Kidney capillary endothelial cell (primary cell): ENCODE measurements at regions not wholly inside any gene's neighbourhood (a gene's known extent, or its start where the extent isn't known, plus 50 kb on each side); places are given as distances from the start of the nearest gene placed in this dataset.
"Not testable (repeated sequence)": the region's sequence is repeated elsewhere in the genome, so short reads cannot be mapped to it uniquely, and the experiment has no call there.

Source experiments
- DNase-seq: peaks from one replicate; pipeline ENCODE4 v3.0.0-alpha.2; 2018; ENCODE audit warnings: low spot score

DNA sequence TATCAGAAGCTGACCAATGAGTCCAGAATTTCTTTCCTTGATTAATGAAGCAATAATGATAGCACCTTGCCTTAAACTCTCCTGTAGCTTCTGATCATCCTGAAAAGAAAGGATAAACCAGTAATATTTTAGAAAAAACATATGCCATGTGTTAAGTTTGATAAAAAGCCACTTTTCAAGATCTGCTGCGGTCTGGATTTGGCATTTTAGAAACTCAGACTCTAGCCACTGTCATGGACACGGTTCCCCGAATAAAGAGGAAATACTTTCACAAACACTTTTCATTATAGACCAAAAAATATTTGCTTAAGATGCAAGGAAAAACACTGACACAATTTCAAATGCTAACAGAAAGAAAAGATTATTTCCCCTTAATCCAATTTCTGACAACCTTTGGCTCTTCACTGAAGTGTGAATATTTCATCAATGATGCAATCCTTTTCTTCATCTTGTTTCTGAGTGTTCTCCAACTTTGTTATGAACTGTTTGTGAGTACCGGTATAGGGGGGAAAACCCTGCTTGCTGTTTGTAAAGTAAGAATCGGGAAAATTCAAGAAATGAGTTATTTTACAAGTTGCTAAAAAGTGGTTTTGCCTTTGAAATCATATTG, 329.5 kb downstream of the CRPPA start:
- DNase-seq: no peak

- no peak for DNase-seq
These were observed 331.5 kb downstream of the CRPPA start for GRCh38 chr7:16089801-16090200.

- no peak for DNase-seq
These were observed 332.1 kb downstream of the CRPPA start for GRCh38 chr7:16089191-16089590.

DNA sequence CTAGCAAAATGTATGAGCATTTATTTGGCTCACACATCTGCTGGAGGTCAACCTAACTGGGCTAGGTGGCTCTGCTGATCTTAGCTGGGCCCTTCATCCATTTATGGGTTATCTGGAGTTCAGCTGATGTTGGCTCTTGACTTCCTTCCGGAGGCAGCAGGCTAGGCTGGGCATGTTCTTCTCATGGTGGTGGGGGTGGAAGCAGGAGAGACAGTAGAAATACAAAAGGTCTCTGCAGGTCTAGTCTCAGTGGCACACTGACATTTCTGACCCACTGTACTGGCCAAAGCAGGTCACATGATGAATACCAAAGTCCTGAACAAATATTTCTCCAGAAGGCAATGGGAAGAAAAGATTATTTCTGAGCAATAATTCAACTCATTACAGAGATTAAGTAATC, 334.6 kb downstream of the CRPPA start:
- DNase-seq: no peak

GRCh38 chr7:16085780-16086179, 335.6 kb downstream of the CRPPA start:
- DNase-seq: not testable (repeated sequence)

DNA sequence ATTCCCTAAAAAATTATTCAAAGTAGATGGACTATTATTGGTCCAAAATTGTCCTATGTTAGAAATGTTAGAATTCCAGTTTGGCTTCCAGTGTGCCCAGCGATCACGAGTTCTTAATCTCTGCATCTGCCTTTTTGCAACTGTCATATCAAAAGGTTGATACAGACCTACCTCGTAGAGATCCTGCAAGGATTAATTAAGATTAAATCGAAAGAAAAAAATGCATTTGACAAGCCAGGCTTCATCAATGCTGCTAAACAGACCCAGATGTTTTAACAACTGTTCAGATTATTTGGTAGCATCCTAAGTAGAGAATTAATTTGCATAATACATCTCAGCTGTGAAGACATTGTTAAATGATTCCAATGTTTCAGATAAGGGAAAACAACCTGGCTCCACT, 336.5 kb downstream of the CRPPA start:
- DNase-seq: no peak

- DNase-seq: no peak
These were observed 337.0 kb downstream of the CRPPA start for GRCh38 chr7:16084370-16084769.

DNA sequence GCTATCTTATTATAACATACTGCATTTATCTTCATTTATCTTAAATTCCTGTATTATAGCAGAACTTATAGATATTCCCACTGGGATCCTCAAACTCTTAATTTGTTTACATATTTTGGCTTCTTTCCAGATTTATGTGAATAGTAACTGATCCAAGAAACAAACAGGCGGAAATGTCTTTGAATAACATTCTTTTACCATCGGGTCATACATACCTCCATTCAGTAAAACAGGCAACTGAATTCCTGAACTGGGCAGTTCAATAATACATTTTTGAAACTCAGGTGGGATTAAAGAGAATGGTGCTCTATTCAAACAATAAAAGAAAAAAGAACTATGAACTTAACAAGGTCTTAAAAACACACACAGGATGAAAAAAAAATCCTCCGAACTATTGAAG, 337.4 kb downstream of the CRPPA start:
- peak; percentile 88 for DNase-seq

GRCh38 chr7:16080131-16080530, 341.2 kb downstream of the CRPPA start:
- no peak for DNase-seq

GRCh38 chr7:16079723-16080122, 341.6 kb downstream of the CRPPA start:
- no peak for DNase-seq

DNA sequence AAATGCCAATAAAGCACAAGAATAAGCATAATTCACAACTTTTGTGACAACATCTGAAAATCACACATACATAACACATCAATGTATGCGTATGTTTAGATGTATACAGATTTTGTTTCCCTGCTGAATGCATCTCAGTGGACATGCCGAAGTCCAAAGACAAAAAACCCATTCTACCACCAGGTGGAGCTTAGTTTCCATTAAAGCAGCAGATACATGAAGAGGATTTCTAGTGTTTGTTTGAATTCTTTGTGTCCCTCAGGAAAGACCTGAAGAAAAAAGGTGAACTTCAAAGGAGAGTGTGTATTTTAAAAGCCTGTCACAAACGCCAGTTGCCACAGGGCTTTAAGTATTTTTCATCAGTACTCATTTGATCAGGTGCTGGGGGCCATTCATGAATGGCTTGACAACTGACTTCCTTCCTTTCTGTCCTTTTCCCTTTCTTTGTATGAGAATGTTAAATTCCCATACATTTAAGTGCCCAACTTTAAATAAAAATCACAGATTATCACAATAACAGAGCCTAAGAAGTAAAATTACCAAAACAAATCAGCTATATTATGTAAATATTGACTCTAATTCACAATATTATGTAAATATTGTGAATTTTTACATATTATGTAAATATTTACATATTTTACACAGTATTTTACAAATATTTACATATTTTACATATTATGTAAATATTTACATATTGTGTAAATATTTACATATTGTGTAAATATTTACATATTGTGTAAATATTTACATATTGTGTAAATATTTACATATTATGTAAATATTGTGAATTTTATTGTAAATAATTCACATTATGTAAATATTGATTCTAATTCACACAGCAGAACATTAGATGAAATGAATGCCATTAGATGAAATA, 343.0 kb downstream of the CRPPA start:
- DNase-seq: peak; percentile 65

GRCh38 chr7:16071246-16071857, 350.0 kb downstream of the CRPPA start:
- peak; percentile 73 for DNase-seq

GRCh38 chr7:16070806-16071205, 350.5 kb downstream of the CRPPA start:
- no peak for DNase-seq

GRCh38 chr7:16069998-16070397, 351.3 kb downstream of the CRPPA start:
- no peak for DNase-seq

- DNase-seq: no peak
These were observed 353.2 kb downstream of the CRPPA start for GRCh38 chr7:16068183-16068582.

DNA sequence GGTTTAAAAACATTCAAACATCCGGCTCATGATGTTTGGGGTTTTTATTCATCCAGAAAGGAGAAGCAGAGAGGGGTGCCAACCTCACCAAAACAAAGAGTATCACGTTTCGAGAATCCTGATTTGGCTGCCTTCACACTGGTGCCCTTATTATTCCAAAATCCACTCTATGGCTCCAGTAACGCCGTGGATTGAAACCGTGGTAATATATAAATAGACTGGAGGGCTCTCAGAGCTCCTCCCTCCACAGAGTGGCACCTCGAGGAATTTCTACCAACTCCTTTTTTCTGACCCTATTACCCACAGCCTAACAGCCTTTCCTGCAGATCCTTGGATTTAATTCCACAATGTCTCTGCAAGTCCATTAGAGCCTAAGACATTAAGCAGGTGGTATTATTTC, 353.6 kb downstream of the CRPPA start:
- no peak for DNase-seq

- no peak for DNase-seq
These were observed 354.4 kb downstream of the CRPPA start for GRCh38 chr7:16066805-16067459.

GRCh38 chr7:16065939-16066338, 355.4 kb downstream of the CRPPA start:
- DNase-seq: no peak

- no peak for DNase-seq
These were observed 357.3 kb downstream of the CRPPA start for GRCh38 chr7:16063716-16064675.

GRCh38 chr7:16063221-16063620, 358.1 kb downstream of the CRPPA start:
- no peak for DNase-seq

GRCh38 chr7:16062269-16062668, 359.1 kb downstream of the CRPPA start:
- no peak for DNase-seq

GRCh38 chr7:16061630-16062029, 359.7 kb downstream of the CRPPA start:
- DNase-seq: no peak
